Astrocyte (in vitro differentiated cells and primary cell): ENCODE measurements at regions not wholly inside any gene's neighbourhood (a gene's known extent, or its start where the extent isn't known, plus 50 kb on each side); places are given as distances from the start of the nearest gene placed in this dataset.

Experiments used
- DNase-seq: peaks from one replicate; pipeline ENCODE4 v3.0.0-alpha.2; 2010; ENCODE audit warnings: low read depth
- FAIRE-seq: peaks from 2 replicates; lab custom pipeline; 2011; peaks lifted over from hg19 to GRCh38; lab: Jason Lieb, UNC
- H2AFZ ChIP-seq: 2 replicates; pipeline ENCODE4 v1.6.0; 2012; ENCODE audit warnings: low read depth, low read length, inconsistent platforms
- H3K27ac ChIP-seq: 2 replicates; pipeline ENCODE4 v1.5.1; 2011; ENCODE audit warnings: low read depth, low read length, inconsistent platforms
- H3K27me3 ChIP-seq: 2 replicates; pipeline ENCODE4 v1.6.0; 2011; ENCODE audit warnings: low read length, inconsistent platforms; ENCODE audit not compliant: insufficient read depth
- H3K36me3 ChIP-seq: 2 replicates; pipeline ENCODE4 v1.5.1; 2011; ENCODE audit warnings: low read length, inconsistent platforms; ENCODE audit not compliant: insufficient read depth
- H3K4me1 ChIP-seq: 2 replicates; pipeline ENCODE4 v1.5.1; 2011; ENCODE audit warnings: low read length, inconsistent platforms; ENCODE audit not compliant: insufficient read depth
- H3K4me2 ChIP-seq: 2 replicates; pipeline ENCODE4 v1.6.0; 2012; ENCODE audit warnings: low read length, inconsistent platforms
- H3K4me3 ChIP-seq: 2 replicates; pipeline ENCODE4 v1.5.1; 2011; ENCODE audit warnings: low read depth, mild to moderate bottlenecking, low read length, inconsistent platforms; ENCODE audit not compliant: insufficient read depth
- H3K79me2 ChIP-seq: 2 replicates; pipeline ENCODE4 v1.6.0; 2012; ENCODE audit warnings: mild to moderate bottlenecking, low read length, inconsistent platforms; ENCODE audit not compliant: insufficient read depth
- H3K9ac ChIP-seq: 2 replicates; pipeline ENCODE4 v1.6.0; 2012; ENCODE audit warnings: mild to moderate bottlenecking, low read length, inconsistent platforms
- H3K9me3 ChIP-seq: 2 replicates; pipeline ENCODE4 v1.5.1; 2012; ENCODE audit warnings: low read depth, mild to moderate bottlenecking, low read length, inconsistent platforms; ENCODE audit not compliant: insufficient read depth
- H4K20me1 ChIP-seq: 2 replicates; pipeline ENCODE4 v1.6.0; 2012; ENCODE audit warnings: low read length, inconsistent platforms; ENCODE audit not compliant: insufficient read depth
- H3K27ac Mint-ChIP-seq: one replicate; pipeline ENCODE4 v1.8.0; 2021; ENCODE audit warnings: mild to moderate bottlenecking, mixed read lengths; ENCODE audit not compliant: unreplicated experiment
- H3K27me3 Mint-ChIP-seq: one replicate; pipeline ENCODE4 v1.8.0; 2021; ENCODE audit warnings: low read depth, mixed read lengths; ENCODE audit not compliant: unreplicated experiment
- H3K36me3 Mint-ChIP-seq: one replicate; pipeline ENCODE4 v1.8.0; 2021; ENCODE audit warnings: low read depth, mixed read lengths; ENCODE audit not compliant: unreplicated experiment
- H3K4me1 Mint-ChIP-seq: one replicate; pipeline ENCODE4 v1.8.0; 2021; ENCODE audit warnings: low read depth, mixed read lengths; ENCODE audit not compliant: unreplicated experiment
- H3K4me3 Mint-ChIP-seq: one replicate; pipeline ENCODE4 v1.8.0; 2021; ENCODE audit warnings: mild to moderate bottlenecking, moderate library complexity, mixed read lengths; ENCODE audit not compliant: unreplicated experiment
- H3K9me3 Mint-ChIP-seq: one replicate; pipeline ENCODE4 v1.8.0; 2021; ENCODE audit warnings: mild to moderate bottlenecking, mixed read lengths; ENCODE audit not compliant: unreplicated experiment
- EZH2 ChIP-seq: IDR thresholded peaks from 2 replicates; pipeline ENCODE4 v1.6.1; 2012; ENCODE audit warnings: mild to moderate bottlenecking, low read length, inconsistent platforms; ENCODE audit not compliant: insufficient read depth
- TF ChIP-seq, protein P1 (sequence below): IDR thresholded peaks from 2 replicates; pipeline ENCODE4 v1.5.1; 2011; ENCODE audit warnings: low read depth, mild to moderate bottlenecking, inconsistent platforms, low read length, moderate library complexity; ENCODE audit not compliant: insufficient read depth

DNA sequence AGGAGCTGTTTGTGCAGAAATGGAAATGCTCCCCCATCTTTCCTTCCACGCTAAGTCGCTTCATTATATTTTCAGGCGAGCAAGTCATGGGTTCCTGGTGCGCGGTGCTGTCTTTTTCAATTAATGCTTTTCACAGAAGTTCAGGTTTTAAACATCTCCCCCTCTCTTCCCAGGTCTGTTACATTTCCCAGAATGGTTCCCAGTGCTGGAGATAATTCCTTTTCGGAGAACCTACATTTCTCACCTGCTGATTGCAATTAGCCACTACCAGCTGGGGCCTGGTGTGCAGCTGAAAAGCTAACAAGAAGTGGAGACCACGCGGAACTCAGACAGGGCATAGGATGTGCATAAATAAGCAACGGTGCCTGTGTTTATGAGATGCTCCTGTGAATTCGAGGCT lies 217.8 kb downstream of the MID1IP1 start:
- Histone ChIP-seq H3K79me2 (no peaks in the 10 kb centered on the region), H3K36me3 (no peaks in the 10 kb centered on the region), H3K4me1 (no peaks in the 10 kb centered on the region), H3K4me2 (no peak overlapping the region), H3K9ac (no peak overlapping the region), H4K20me1 (no peaks in the 10 kb centered on the region), H3K4me3 (no peak overlapping the region), H3K27ac (no peak overlapping the region), H3K9me3 (no peaks in the 10 kb centered on the region), H3K27me3 (no peaks in the 10 kb centered on the region), H2AFZ (no peak overlapping the region)
- H3K27me3 Mint-ChIP-seq = peaks cover 12% of the 10 kb centered on the region
- TF ChIP-seq, protein P1, sequence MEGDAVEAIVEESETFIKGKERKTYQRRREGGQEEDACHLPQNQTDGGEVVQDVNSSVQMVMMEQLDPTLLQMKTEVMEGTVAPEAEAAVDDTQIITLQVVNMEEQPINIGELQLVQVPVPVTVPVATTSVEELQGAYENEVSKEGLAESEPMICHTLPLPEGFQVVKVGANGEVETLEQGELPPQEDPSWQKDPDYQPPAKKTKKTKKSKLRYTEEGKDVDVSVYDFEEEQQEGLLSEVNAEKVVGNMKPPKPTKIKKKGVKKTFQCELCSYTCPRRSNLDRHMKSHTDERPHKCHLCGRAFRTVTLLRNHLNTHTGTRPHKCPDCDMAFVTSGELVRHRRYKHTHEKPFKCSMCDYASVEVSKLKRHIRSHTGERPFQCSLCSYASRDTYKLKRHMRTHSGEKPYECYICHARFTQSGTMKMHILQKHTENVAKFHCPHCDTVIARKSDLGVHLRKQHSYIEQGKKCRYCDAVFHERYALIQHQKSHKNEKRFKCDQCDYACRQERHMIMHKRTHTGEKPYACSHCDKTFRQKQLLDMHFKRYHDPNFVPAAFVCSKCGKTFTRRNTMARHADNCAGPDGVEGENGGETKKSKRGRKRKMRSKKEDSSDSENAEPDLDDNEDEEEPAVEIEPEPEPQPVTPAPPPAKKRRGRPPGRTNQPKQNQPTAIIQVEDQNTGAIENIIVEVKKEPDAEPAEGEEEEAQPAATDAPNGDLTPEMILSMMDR = no peak
- no peak for TF ChIP-seq EZH2
- H3K27ac Mint-ChIP-seq = no peak overlapping the region
- FAIRE-seq = peak; percentile 37
- H3K4me1 Mint-ChIP-seq = no peaks in the 10 kb centered on the region
- H3K9me3 Mint-ChIP-seq = no peaks in the 10 kb centered on the region
- H3K36me3 Mint-ChIP-seq = no peaks in the 10 kb centered on the region
- no peak overlapping the region for H3K4me3 Mint-ChIP-seq
- no peak for DNase-seq

DNA sequence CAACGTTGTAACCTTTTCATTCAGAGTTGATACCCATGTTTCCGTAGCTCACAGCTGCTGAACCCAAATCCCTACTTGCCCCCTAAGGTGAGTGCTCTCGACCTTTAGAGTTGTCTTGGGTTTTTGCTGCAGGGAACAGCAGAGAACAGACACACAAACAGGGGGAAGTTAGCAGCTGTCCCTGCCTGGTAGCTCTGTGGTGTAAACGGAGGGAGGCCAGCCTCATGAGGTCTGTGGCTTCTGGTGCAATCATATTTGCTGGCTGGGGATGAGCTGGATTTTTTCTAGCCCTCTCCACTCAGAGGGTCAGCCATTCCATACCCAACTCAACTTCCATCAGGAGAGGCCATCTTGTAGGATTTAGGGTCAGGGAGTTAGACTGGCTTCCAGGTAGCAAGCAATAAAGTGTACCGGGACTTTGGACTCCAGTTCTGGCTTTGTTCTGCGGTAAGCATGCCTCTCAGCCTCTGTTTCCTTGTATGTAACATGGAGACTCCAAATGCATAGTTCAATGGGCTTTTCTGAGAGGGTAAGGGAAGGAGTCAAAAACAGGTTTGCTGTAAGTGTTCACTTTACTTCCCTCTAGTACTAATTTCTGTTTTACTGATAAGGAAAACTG lies 218.9 kb downstream of the MID1IP1 start:
- no peak for DNase-seq
- Mint-ChIP-seq H3K4me1 (no peaks in the 10 kb centered on the region), H3K4me3 (no peak overlapping the region)

DNA sequence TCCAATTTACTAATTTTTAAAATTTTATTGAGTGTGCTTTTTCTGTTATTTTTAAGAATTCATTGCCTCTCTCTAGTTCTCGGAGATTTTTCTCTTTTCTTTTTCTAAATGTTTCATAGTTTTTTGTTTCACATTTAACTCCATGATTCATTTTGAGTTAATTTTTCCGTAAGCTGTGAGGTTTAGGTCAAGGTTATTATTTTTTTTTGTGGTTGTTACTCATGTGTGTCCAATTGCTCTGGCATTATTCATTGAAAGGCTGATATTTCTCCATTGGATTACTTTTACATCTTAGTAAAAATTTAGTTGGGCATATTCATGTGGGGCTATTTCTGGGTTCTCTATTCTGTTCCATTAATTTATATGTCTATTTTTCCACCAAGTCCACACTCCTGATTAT lies 220.8 kb downstream of the MID1IP1 start:
- H3K4me3 Mint-ChIP-seq = no peak overlapping the region
- Histone ChIP-seq H3K27me3 (no peaks in the 10 kb centered on the region), H3K9ac (no peak overlapping the region), H3K4me1 (no peaks in the 10 kb centered on the region), H3K79me2 (no peaks in the 10 kb centered on the region), H3K4me2 (no peak overlapping the region), H4K20me1 (no peaks in the 10 kb centered on the region), H3K9me3 (no peaks in the 10 kb centered on the region), H2AFZ (no peak overlapping the region), H3K4me3 (no peak overlapping the region), H3K27ac (no peak overlapping the region), H3K36me3 (no peaks in the 10 kb centered on the region)
- H3K27me3 Mint-ChIP-seq = peaks cover 8% of the 10 kb centered on the region
- H3K4me1 Mint-ChIP-seq = no peaks in the 10 kb centered on the region
- no peaks in the 10 kb centered on the region for H3K36me3 Mint-ChIP-seq
- DNase-seq (peak; percentile 10), FAIRE-seq (no peak)
- H3K9me3 Mint-ChIP-seq = no peaks in the 10 kb centered on the region
- TF ChIP-seq, protein P1 = no peak
- no peak for TF ChIP-seq EZH2
- H3K27ac Mint-ChIP-seq = no peak overlapping the region

More for the DNA sequence above, 218.9 kb downstream of the MID1IP1 start:
- no peak overlapping the region for H2AFZ ChIP-seq
- no peaks in the 10 kb centered on the region for H3K79me2 ChIP-seq
- Mint-ChIP-seq H3K9me3 (no peaks in the 10 kb centered on the region), H3K36me3 (no peaks in the 10 kb centered on the region), H3K27me3 (peaks cover 12% of the 10 kb centered on the region), H3K27ac (no peak overlapping the region)
- H3K4me3 ChIP-seq = no peak overlapping the region
- FAIRE-seq = peak; percentile 73
- H3K9ac ChIP-seq = no peak overlapping the region
- H3K9me3 ChIP-seq = no peaks in the 10 kb centered on the region
- no peaks in the 10 kb centered on the region for H3K4me1 ChIP-seq
- TF ChIP-seq, protein P1 = no peak
- no peak for TF ChIP-seq EZH2
- H3K27me3 ChIP-seq = no peaks in the 10 kb centered on the region
- no peak overlapping the region for H3K27ac ChIP-seq
- no peak overlapping the region for H3K4me2 ChIP-seq
- H3K36me3 ChIP-seq = no peaks in the 10 kb centered on the region
- H4K20me1 ChIP-seq = no peaks in the 10 kb centered on the region
